Retina (tissue), 1 donor: ENCODE measurements at regions not wholly inside any gene's neighbourhood (a gene's known extent, or its start where the extent isn't known, plus 50 kb on each side); places are given as distances from the start of the nearest gene placed in this dataset.
"Not testable (repeated sequence)": the region's sequence is repeated elsewhere in the genome, so short reads cannot be mapped to it uniquely, and the experiment has no call there.

Experiments
- DNase-seq: peaks from one replicate; pipeline ENCODE4 v3.0.0-alpha.2; 2016

DNA sequence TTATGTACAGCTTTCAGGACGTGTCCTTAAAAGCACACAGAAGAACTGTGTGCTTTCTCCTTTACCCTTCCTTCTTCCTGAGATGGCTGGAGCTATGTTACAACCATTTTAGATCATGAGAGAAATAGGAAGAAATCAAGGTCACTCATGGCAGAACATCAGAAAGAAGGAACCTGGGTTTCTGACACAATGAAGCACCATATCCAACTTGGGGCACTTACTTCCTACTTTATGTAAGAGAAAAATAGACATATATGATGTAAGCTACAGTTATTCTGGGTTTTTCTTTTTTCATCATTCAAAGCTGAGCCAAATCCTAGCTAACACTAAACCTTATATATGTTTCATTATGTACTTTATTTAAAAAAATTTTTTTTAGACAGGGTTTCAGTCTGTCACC is 79.5 kb downstream of the FAM161A start:
- DNase-seq = no peak

GRCh38 chr2:61771904-61772845 is 81.7 kb downstream of the FAM161A start:
- no peak for DNase-seq

DNA sequence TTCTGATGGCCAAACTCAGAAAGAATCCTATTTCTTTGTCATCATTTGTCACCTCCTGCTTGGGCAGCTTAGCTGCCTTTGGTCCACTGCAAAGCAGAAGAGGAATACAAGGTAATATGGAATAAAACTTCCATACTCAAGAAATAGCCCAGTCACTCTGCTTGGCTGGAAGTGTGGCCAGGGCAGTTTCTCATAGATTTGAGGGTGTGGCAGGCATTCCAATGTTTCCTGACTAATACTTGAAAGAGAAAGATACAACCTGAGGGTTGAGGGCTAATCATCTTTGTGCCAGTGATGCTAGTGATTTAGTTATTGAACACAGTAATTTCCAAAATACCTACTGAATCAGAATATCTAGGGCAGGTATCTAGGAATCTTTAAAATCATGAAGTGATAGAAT is 83.1 kb downstream of the FAM161A start:
- no peak for DNase-seq

DNA sequence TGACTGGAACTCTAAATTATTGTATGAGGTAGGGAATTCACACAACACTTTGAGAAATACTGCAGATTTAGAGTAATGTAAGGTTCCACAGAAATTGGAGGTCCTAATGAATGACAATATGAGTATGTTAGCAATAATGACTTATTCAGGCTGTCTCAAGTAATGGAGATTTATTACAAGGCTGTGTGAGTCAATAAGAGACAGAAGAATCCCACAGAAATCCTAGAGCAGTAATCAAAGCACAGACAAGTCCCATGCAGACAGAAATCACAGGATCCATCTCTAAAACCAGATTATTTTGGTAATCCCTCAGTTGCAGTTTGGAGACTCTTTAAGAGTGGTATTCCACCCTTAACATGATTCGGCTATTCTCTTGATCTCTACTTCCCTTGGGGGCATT is 83.6 kb downstream of the FAM161A start:
- DNase-seq = no peak

- DNase-seq = no peak
These were observed 84.7 kb downstream of the FAM161A start for GRCh38 chr2:61769093-61769675.

DNA sequence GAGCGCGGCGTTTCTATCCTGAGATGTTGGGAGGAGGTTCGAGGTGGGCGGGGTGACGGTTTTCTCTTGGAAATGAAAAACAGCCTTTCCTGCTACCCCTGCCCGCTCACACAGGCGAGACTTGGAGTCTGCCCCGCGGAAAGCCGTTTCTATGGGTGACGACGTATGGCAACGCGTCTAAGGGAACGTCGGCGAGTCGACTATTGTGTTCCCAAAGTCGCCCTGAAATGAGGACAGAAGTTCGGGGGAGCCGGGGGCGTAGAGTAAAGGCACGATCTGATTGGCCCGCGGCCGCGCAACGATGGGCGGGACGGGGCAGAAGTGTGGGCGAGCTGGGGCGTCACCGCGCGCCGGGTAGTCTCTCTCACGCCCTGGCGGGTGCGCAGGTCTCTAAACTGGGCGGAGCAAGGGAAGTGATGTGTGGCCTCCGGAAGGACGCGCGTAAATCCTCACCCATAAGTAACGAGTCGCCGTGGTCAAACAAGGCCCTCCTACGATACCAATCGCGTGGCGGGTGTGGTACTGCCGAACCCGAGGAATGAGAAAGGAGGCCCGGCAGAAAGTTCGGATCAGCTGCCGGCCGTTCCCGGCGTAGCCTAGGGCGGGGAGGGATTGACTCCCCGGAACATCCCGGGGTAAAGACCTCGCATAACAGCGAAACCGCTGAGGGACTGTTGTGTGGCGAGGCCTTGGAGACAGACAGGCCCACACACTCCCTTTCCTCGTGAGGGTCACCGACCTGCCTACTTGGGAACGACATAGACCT is 89.6 kb downstream of the FAM161A start:
- peak; percentile 98 for DNase-seq

DNA sequence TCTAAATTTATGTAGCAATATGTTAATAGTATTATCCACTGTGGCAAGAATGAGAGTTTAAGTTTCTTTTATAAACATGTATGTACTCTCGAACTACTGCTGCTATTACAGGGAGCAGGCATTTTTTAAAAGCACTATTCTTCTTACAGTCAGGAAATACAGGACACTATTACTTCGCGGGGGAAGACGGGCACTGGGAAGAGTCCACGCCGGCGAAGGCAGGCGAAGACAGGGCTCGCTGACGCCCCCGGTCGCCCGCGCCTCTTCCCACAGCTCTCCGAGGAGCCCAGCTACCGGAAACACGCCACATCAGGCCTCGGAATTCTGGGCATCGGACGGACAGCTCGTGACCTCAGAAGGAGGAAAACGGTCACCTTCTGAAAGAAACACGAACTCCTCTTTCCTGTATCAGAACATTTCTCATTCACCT is 90.2 kb downstream of the FAM161A start:
- DNase-seq = no peak

DNA sequence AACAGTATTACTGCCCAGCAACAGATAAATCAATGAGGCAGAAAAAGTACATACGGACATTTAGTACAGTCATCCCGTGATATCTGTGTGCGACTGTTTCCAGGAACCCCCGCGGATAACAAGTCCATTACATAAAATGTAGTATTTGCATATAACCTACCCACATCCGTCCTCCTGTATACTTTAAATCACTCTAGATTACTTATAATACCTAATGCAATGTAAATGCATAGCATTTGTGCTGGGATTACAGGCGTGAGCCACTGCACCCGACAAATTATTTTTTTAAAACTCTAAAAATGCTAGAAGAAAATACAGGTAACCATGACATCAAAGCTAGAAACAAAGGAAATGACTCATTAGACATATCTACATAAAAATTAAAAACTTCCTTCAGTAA is 91.6 kb downstream of the FAM161A start:
- no peak for DNase-seq

DNA sequence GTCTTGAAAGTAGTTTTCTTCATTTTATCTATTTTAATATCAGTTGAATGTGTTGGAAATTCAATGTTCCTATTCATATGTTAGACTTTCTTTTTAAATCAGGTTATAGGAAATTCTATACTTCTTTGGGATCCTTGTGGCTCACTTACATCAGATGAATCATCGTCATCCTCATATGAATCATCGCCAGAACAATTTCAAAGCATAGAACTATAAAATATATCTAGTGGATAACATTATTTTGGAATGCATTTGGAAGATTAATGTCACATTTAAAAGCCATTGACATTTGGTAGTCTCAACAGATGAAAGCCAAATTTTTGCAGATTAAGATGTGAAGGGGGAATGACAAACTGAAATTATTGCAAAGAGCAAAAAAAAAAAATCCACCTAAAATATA is 94.1 kb downstream of the FAM161A start:
- DNase-seq = no peak

GRCh38 chr2:61759005-61759404 is 94.9 kb downstream of the FAM161A start:
- DNase-seq = no peak

- DNase-seq = no peak
These were observed 95.7 kb downstream of the FAM161A start for GRCh38 chr2:61758159-61758558.

- no peak for DNase-seq
These were observed 100.3 kb downstream of the FAM161A start for GRCh38 chr2:61753512-61753911.

- DNase-seq = no peak
These were observed 103.2 kb downstream of the FAM161A start for GRCh38 chr2:61750624-61751023.

- no peak for DNase-seq
These were observed 110.9 kb downstream of the FAM161A start for GRCh38 chr2:61742955-61743354.

DNA sequence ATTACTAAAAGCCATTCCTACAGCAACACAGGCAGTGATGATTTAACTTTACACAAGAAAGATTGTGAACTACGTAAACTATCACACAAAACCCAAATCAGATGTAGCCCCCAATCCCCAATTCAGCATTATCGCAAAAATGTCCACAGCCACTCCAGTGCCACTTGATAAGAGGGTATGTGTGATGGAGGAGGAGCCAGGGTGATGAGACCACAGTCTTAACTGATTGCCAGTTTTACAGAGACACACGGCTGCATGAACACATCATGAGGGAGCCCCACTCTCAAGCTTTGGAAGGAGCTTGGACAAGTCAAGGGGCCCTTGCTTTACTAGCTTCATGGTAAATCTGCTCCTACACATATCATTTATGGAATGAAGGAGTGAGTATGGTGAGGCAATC is 116.0 kb downstream of the FAM161A start:
- no peak for DNase-seq

DNA sequence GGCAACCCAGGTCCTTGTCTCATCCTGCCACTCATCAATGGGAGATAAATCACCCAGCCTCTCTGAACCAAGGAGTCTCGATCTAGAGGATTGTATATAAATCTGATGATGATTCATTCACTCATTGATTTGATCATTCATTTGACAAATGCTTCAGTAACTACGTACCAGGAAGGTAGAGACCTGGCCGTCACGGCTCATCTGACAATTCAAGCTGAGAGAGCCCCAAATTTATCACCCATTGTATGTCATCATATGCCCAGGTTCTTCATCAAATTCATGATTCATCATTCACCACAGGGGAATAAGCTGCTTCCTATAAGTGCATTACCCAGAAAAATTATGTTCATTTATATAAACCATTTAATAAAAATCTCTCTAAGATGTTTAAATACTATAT is 116.9 kb downstream of the FAM161A start:
- no peak for DNase-seq

DNA sequence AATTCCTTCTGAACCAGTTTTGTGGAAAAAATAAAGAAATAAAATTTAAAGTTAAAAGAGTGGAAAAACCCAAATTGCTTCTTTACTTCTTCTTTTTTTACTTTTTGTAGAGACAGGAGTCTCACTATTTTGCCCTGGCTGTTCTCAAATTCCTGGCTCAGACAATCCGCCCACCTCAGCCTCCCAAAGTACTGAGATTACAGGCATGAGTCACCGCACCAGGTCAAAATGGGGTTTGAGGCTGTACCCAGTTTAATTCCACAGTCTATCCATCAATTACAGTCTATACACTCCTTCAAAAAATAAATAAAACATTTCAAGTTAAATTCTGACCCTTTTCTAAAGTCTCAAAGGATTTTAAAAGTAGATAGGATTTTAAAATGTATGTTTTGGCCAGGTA is 120.3 kb downstream of the FAM161A start:
- no peak for DNase-seq

GRCh38 chr2:61732787-61733186 is 121.1 kb downstream of the FAM161A start:
- DNase-seq = no peak

DNA sequence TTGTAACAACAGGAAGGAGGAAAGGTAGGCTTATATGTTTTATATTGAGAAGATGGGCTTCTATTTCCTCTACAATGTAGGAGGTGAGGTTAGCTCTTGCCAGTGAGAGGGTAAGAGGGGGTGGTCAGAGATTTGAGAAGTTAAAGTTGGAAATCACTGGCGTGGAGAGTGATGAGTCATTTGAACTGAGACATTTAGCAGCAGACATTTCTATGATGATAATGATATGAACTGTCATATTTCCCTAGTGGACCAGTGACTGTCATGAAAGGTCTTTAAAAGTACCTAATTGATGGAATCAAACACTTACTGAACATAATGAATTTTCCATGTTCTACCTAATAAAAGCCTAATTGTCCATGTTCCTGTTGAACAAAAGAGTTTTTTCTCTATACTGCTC is 126.1 kb downstream of the FAM161A start:
- no peak for DNase-seq

DNA sequence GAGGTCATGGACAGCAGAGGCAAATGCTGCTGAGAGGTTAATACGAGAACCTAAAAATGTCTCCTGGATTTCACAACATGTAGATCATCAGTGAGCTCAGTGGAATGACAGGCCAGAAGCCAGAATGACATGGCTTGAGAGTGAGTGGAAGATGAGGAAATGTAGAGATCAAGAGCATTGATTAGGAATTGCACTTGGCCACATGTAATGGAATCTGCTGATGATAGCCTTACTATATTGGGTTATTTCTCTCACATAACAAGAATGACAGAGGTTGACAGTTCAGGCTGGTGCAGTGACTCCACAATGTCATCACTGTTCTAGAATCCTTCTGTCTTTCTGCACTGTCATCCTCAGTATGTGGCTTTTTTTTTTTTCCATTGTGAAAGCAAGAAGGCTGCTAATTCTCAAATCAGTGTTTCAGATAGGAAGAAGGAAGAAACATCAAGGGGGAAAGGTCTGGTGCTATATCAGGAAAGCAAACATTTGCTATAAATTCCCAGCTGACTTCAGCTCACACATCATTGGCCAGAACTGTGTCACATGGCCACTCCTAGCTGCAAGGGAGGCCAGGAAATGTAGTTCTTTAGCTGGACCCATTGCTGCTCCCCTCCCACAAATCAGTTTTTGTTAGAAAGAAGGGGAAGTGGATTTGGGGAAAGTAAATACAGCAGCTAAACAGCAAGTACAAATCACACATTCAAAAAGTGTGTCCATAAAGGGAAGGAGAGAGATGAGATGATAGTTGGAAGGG is 127.2 kb downstream of the FAM161A start:
- no peak for DNase-seq

GRCh38 chr2:61723364-61723763 is 130.5 kb downstream of the FAM161A start:
- not testable (repeated sequence) for DNase-seq

GRCh38 chr2:61722800-61723199 is 131.1 kb downstream of the FAM161A start:
- DNase-seq = no peak

GRCh38 chr2:61722318-61722717 is 131.5 kb downstream of the FAM161A start:
- no peak for DNase-seq
